ENCODE measurements at regions not wholly inside any gene's neighbourhood (a gene's known extent, or its start where the extent isn't known, plus 50 kb on each side); places are given as distances from the start of the nearest gene placed in this dataset.
"Not testable (repeated sequence)": the region's sequence is repeated elsewhere in the genome, so short reads cannot be mapped to it uniquely, and the experiment has no call there.

- Mint-ChIP-seq H3K4me1 (ENCODE audit: low read depth) (peaks cover 13% of the 10 kb centered on the region), H3K36me3 (ENCODE audit: low read depth) (no peaks in the 10 kb centered on the region), H3K9me3 (no peaks in the 10 kb centered on the region), H3K4me3 (no peak overlapping the region), H3K27me3 (ENCODE audit: low read depth) (peaks cover 7% of the 10 kb centered on the region), H3K27ac (peak overlapping the region; percentile 61)
Measured at GRCh38 chr6:137638926-137639706, 144.9 kb upstream of the OLIG3 start.

DNA sequence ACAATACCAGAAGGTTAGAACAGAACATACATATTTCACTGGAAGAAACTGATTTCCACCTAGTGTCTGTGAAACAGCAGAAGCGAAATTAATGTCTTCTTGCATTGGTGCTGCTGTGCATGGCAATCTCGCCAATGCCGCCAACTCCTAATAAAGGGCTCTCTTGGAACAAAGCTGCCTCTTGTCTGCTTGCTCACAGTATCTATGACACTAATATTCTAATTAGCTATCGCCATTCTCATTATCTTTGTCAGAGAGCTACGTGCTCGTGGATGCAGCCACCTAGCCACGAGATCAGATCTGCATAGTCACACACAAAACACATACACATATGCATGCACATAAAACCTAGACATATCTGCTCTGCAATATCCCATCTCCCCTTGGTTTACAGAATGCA lies 145.9 kb upstream of the OLIG3 start:
- no peak overlapping the region for H3K27ac Mint-ChIP-seq
- H3K9me3 Mint-ChIP-seq = no peaks in the 10 kb centered on the region
- H3K4me1 Mint-ChIP-seq (ENCODE audit: low read depth) = peaks cover 13% of the 10 kb centered on the region
- no peak overlapping the region for H3K4me3 Mint-ChIP-seq
- peaks cover 10% of the 10 kb centered on the region for H3K27me3 Mint-ChIP-seq (ENCODE audit: low read depth)
- H3K36me3 Mint-ChIP-seq (ENCODE audit: low read depth) = no peaks in the 10 kb centered on the region

- Mint-ChIP-seq H3K36me3 (ENCODE audit: low read depth) (no peaks in the 10 kb centered on the region), H3K27ac (no peak overlapping the region), H3K27me3 (ENCODE audit: low read depth) (peaks cover 10% of the 10 kb centered on the region), H3K4me1 (ENCODE audit: low read depth) (peaks cover 13% of the 10 kb centered on the region), H3K9me3 (no peaks in the 10 kb centered on the region), H3K4me3 (no peak overlapping the region)
Measured at GRCh38 chr6:137641474-137642077, 147.4 kb upstream of the OLIG3 start.

DNA sequence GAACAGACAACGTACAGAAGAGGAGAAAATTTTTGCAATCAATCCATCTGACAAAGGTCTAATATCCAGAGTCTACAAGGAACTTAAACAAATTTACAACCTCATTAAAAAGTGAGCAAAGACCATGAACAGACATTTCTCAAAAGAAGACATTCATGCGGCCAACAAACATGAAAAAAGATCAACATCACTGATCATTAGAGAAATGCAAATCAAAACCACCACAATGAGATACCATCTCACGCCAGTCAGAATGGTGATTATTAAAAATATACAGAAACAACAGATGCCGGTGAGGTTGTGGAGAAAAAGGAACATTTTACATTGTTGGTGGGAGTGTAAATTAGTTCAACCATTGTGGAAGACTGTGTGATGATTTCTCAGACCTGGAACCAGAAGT lies 149.0 kb upstream of the OLIG3 start:
- H3K27ac Mint-ChIP-seq = not testable (repeated sequence)

GRCh38 chr6:137643644-137644043 lies 149.4 kb upstream of the OLIG3 start:
- H3K4me3 Mint-ChIP-seq; H3K27ac Mint-ChIP-seq; H3K9me3 Mint-ChIP-seq; H3K36me3 Mint-ChIP-seq (ENCODE audit: low read depth): not testable (repeated sequence)
- Mint-ChIP-seq H3K4me1 (ENCODE audit: low read depth) (peaks cover 14% of the 10 kb centered on the region), H3K27me3 (ENCODE audit: low read depth) (peaks cover 19% of the 10 kb centered on the region)

More for the DNA sequence above, 149.0 kb upstream of the OLIG3 start:
- H3K36me3 Mint-ChIP-seq (ENCODE audit: low read depth); H3K9me3 Mint-ChIP-seq; H3K4me3 Mint-ChIP-seq: not testable (repeated sequence)
- peaks cover 15% of the 10 kb centered on the region for H3K4me1 Mint-ChIP-seq (ENCODE audit: low read depth)
- H3K27me3 Mint-ChIP-seq (ENCODE audit: low read depth) = peaks cover 17% of the 10 kb centered on the region

- Mint-ChIP-seq H3K4me1 (ENCODE audit: low read depth) (peaks cover 5% of the 10 kb centered on the region), H3K4me3 (no peak overlapping the region), H3K36me3 (ENCODE audit: low read depth) (no peaks in the 10 kb centered on the region), H3K27ac (no peak overlapping the region), H3K9me3 (no peaks in the 10 kb centered on the region), H3K27me3 (ENCODE audit: low read depth) (peaks cover 19% of the 10 kb centered on the region)
Measured at GRCh38 chr6:137645850-137646249, 151.7 kb upstream of the OLIG3 start.

DNA sequence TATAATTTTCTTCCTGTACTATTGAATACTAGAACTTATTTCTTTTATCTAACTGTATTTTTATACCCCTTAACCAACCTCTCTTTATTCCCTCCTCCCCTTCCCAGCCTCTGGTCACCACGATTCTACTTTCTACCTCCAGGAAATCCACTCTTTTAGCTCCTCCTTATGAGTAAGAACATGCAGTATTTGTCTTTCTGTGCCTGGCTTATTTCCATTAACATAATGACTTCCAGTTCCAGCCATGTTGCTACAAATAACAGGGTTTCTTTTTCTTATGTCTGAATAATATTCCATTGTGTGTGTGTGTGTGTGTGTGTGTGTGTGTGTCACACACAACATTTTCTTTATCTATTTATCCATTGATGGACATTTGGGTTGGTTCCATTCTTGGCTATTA lies 152.3 kb upstream of the OLIG3 start:
- peaks cover 19% of the 10 kb centered on the region for H3K27me3 Mint-ChIP-seq (ENCODE audit: low read depth)
- no peaks in the 10 kb centered on the region for H3K36me3 Mint-ChIP-seq (ENCODE audit: low read depth)
- peaks cover 5% of the 10 kb centered on the region for H3K4me1 Mint-ChIP-seq (ENCODE audit: low read depth)
- H3K4me3 Mint-ChIP-seq = no peak overlapping the region
- no peaks in the 10 kb centered on the region for H3K9me3 Mint-ChIP-seq
- no peak overlapping the region for H3K27ac Mint-ChIP-seq

- Mint-ChIP-seq H3K9me3 (no peaks in the 10 kb centered on the region), H3K4me3 (no peak overlapping the region), H3K4me1 (ENCODE audit: low read depth) (peaks cover 5% of the 10 kb centered on the region), H3K36me3 (ENCODE audit: low read depth) (no peaks in the 10 kb centered on the region), H3K27me3 (ENCODE audit: low read depth) (peaks cover 18% of the 10 kb centered on the region), H3K27ac (no peak overlapping the region)
Measured at GRCh38 chr6:137647762-137648447, 153.7 kb upstream of the OLIG3 start.

DNA sequence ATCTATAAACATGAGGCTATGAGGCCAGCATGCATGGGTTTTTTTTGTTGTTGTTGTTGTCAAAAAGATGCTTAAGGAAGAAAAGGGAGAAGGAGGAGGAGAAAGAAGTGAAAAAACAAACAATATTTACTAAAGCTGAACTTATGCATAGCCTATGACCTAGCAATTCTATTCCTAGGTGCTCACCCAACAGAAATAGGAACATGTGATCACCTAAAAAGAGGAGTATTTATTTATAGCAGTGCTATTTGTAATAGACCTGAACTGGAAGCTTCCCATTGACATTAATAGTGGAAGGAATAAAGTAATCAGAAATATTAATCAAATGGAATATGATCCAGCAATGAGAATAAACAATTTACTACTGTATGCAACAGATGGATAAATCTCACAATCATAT lies 156.5 kb upstream of the OLIG3 start:
- peaks cover 5% of the 10 kb centered on the region for H3K4me1 Mint-ChIP-seq (ENCODE audit: low read depth)
- H3K4me3 Mint-ChIP-seq = no peak overlapping the region
- peaks cover 2% of the 10 kb centered on the region for H3K36me3 Mint-ChIP-seq (ENCODE audit: low read depth)
- H3K9me3 Mint-ChIP-seq = peaks cover 5% of the 10 kb centered on the region
- H3K27ac Mint-ChIP-seq = no peak overlapping the region
- peaks cover 8% of the 10 kb centered on the region for H3K27me3 Mint-ChIP-seq (ENCODE audit: low read depth)

GRCh38 chr6:137651178-137651577 lies 157.0 kb upstream of the OLIG3 start:
- Mint-ChIP-seq H3K36me3 (ENCODE audit: low read depth) (peaks cover 2% of the 10 kb centered on the region), H3K4me1 (ENCODE audit: low read depth) (peaks cover 5% of the 10 kb centered on the region), H3K27ac (no peak overlapping the region), H3K27me3 (ENCODE audit: low read depth) (peaks cover 8% of the 10 kb centered on the region), H3K9me3 (peaks cover 5% of the 10 kb centered on the region), H3K4me3 (no peak overlapping the region)

DNA sequence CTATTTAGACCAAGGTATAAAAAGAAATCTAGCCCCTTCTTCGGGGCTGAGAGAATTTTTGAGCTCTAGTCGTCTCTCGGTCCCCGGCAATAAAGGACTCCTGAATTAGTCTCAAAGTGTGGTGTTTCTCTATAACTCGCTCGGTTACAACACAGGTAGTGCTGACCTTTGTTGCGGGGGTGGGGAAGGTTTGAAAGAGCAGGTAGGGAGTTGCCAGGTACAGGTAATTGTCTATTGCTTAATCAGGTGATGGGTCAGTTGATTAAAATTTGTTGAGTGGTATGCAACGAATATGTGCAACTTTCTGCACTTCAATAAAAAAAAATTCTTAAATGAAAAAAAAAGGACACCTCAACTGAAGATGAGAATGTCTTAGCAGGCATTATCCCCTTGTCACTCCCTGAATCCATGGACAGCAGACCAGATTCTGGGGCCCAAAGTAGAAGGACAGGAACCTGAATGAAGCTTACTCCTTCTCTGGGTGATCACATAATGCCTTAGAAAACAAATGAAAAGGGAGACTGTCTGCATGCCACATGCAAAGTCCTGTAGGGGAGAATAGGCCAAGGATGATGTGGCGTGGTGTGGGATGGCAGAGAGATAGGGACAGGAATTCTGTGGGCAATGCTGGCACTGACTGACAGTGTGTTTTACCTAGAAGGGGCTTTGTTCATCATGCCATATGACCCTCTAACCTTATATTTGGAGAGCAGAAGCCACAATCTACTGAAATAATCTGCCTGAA lies 157.6 kb upstream of the OLIG3 start:
- H3K4me3 Mint-ChIP-seq = no peak overlapping the region
- no peak overlapping the region for H3K27ac Mint-ChIP-seq
- H3K36me3 Mint-ChIP-seq (ENCODE audit: low read depth) = peaks cover 4% of the 10 kb centered on the region
- H3K4me1 Mint-ChIP-seq (ENCODE audit: low read depth) = peaks cover 8% of the 10 kb centered on the region
- H3K9me3 Mint-ChIP-seq = peaks cover 5% of the 10 kb centered on the region
- peaks cover 8% of the 10 kb centered on the region for H3K27me3 Mint-ChIP-seq (ENCODE audit: low read depth)

DNA sequence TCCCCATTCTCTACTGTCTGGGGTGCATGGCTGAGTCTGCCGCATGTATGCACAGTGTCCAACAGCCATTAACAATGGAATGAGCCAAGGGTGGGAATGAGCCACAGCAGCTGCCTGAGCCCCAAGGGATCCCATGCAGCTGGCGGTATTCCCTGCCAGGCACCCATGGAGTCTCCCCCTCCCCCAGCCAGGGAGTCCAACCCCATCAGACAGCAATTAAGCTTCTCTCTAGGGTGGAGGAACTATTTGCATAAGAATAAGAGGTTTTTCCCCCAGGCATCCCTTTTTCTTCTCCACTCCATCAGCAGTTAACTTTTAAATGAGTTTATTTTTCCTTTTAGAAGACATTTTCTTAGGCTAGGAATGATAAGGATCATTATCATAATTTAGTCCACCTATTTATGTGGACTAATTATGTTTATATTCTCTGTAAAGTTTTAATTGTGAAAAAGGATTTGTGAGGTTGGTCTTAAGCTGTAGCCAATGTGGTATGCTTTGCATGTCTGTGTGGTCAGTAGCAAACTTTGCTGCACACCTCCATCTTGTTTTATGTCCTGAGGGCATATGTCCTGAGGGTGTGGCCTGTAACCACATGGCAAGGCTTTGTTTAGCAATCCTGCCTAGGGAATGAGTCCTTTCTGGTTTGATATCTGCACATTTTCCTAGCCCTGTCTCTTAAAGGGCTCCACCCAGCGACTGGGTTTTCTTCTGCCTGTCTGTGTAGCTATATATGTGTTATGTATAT lies 158.9 kb upstream of the OLIG3 start:
- no peak overlapping the region for H3K4me3 Mint-ChIP-seq
- peaks cover 20% of the 10 kb centered on the region for H3K4me1 Mint-ChIP-seq (ENCODE audit: low read depth)
- peaks cover 4% of the 10 kb centered on the region for H3K36me3 Mint-ChIP-seq (ENCODE audit: low read depth)
- peaks cover 5% of the 10 kb centered on the region for H3K9me3 Mint-ChIP-seq
- H3K27ac Mint-ChIP-seq = no peak overlapping the region
- peaks cover 3% of the 10 kb centered on the region for H3K27me3 Mint-ChIP-seq (ENCODE audit: low read depth)

DNA sequence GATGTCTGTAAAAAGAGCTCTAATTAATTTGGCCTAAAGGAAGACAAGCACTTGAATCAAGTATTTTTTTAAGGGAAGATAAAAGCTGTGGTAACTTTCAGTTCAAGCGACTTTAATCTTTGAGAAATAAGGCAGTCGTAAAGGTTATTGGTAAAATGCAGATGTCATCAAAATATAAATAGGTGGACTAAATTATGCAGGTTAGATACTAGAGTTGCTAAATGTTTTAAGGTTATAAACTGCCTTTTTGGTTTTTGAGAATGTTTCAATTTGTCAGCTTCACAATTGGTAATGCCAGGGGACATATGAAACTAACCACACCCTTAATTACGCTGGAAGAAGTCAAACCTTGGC lies 159.5 kb upstream of the OLIG3 start:
- Mint-ChIP-seq H3K36me3 (ENCODE audit: low read depth) (peaks cover 4% of the 10 kb centered on the region), H3K4me1 (ENCODE audit: low read depth) (peaks cover 22% of the 10 kb centered on the region), H3K27me3 (ENCODE audit: low read depth) (no peaks in the 10 kb centered on the region), H3K4me3 (no peak overlapping the region), H3K27ac (no peak overlapping the region), H3K9me3 (peaks cover 5% of the 10 kb centered on the region)

DNA sequence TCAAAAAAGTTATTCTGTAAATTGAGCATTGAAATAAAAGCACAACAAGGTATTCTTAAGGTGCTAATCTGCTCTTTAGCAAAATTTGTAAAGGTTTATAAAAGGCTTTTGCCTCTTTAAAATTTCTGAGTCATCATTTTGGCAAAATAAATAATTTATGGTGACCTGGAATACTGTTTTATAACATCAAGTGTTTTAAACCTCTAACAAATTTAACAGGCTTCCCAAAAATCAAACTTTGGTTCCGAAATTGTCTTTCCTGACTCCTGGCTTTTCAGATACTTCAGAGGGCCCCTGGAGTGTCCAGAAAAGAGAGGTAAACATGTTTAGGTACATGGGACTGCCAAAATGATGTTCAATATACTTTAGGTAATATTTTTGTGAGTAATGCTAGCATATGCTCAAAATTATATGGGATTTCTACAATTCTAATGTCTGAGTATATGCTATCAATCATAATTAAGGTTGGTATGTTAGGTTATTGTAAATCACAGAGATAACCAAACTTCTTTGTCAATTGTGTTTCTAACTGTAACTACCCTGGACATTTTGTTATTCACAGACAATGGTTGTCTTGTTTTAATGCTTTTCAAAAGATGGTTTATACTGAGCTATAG lies 160.3 kb upstream of the OLIG3 start:
- H3K27me3 Mint-ChIP-seq (ENCODE audit: low read depth) = no peaks in the 10 kb centered on the region
- peaks cover 5% of the 10 kb centered on the region for H3K9me3 Mint-ChIP-seq
- no peak overlapping the region for H3K4me3 Mint-ChIP-seq
- H3K4me1 Mint-ChIP-seq (ENCODE audit: low read depth) = peaks cover 27% of the 10 kb centered on the region
- no peak overlapping the region for H3K27ac Mint-ChIP-seq
- peaks cover 4% of the 10 kb centered on the region for H3K36me3 Mint-ChIP-seq (ENCODE audit: low read depth)
